WTC11 (cell line): ENCODE measurements at regions not wholly inside any gene's neighbourhood (a gene's known extent, or its start where the extent isn't known, plus 50 kb on each side); places are given as distances from the start of the nearest gene placed in this dataset.

Source experiments
- ATAC-seq: fragments of 200-7000 bp; cut with Tn5 transposase; 2 replicates; pipeline ENCODE4 v1.10.0; 2021; ENCODE audit warnings: mild to moderate bottlenecking, moderate library complexity
- CTCF ChIA-PET: fragments of 300-600 bp; sonication (Branson Sonifier 250); formaldehyde crosslinking; loops from one replicate; lab custom pipeline; 2021; ENCODE audit warnings: antibody characterized with exemption; lab: Charles Lee
- POLR2A ChIA-PET: fragments of 350-600 bp; sonication (Branson Sonifier 250); formaldehyde crosslinking; loops from one replicate; lab custom pipeline; 2021; ENCODE audit warnings: antibody characterized with exemption; lab: Charles Lee
- DNase-seq: peaks from one replicate; pipeline ENCODE4 v3.0.0; 2021; ENCODE audit warnings: low spot score
- H3K27ac Mint-ChIP-seq: 2 replicates; pipeline ENCODE4 v1.8.0; 2021; ENCODE audit warnings: mixed read lengths
- H3K27me3 Mint-ChIP-seq: 2 replicates; pipeline ENCODE4 v1.8.0; 2021; ENCODE audit warnings: low read depth, mild to moderate bottlenecking, moderate library complexity, mixed read lengths
- H3K36me3 Mint-ChIP-seq: 2 replicates; pipeline ENCODE4 v1.8.0; 2021; ENCODE audit warnings: mixed read lengths
- H3K4me1 Mint-ChIP-seq: 2 replicates; pipeline ENCODE4 v1.8.0; 2022; ENCODE audit warnings: mixed read lengths
- H3K4me3 Mint-ChIP-seq: 2 replicates; pipeline ENCODE4 v1.8.0; 2021; ENCODE audit warnings: mild to moderate bottlenecking, moderate library complexity, mixed read lengths
- H3K9me3 Mint-ChIP-seq: 2 replicates; pipeline ENCODE4 v1.8.0; 2021; ENCODE audit warnings: mixed read lengths
- FOXJ3 ChIP-seq: sonication (generic); formaldehyde crosslinking; IDR thresholded peaks from 2 replicates; pipeline ENCODE4 v1.9.0; 2021; ENCODE audit warnings: missing genetic modification reagents, mild to moderate bottlenecking, borderline replicate concordance
- GTF2I ChIP-seq: fragments of 250-450 bp; sonication (Bioruptor Pico); conservative IDR thresholded peaks from 2 replicates; pipeline ENCODE4 v1.4.0; 2021; ENCODE audit warnings: mild to moderate bottlenecking
- IRF2 ChIP-seq: sonication (generic); formaldehyde crosslinking; IDR thresholded peaks from 2 replicates; pipeline ENCODE4 v1.8.0; 2022; ENCODE audit warnings: low read depth, missing genetic modification reagents, borderline replicate concordance
- NFATC4 ChIP-seq: fragments of 250-450 bp; sonication (Bioruptor Pico); IDR thresholded peaks from 2 replicates; pipeline ENCODE4 v1.9.0; 2021; ENCODE audit warnings: mild to moderate bottlenecking
- SMAD3 ChIP-seq: sonication (generic); formaldehyde crosslinking; IDR thresholded peaks from 2 replicates; pipeline ENCODE4 v1.8.0; 2022; ENCODE audit warnings: missing genetic modification reagents, mild to moderate bottlenecking, borderline replicate concordance
- SOX15 ChIP-seq: fragments of 250-450 bp; sonication (Bioruptor Pico); IDR thresholded peaks from 2 replicates; pipeline ENCODE4 v1.9.0; 2021; ENCODE audit warnings: mild to moderate bottlenecking
- TEAD1 ChIP-seq: sonication (generic); formaldehyde crosslinking; IDR thresholded peaks from 2 replicates; pipeline ENCODE4 v1.8.0; 2022; ENCODE audit warnings: mild to moderate bottlenecking, missing genetic modification reagents
- ZNF138 ChIP-seq: sonication (generic); formaldehyde crosslinking; conservative IDR thresholded peaks from 2 replicates; pipeline ENCODE4 v1.8.1; 2022; ENCODE audit warnings: mild to moderate bottlenecking, moderate library complexity, missing genetic modification reagents
- TF ChIP-seq, protein P1 (sequence below): sonication (generic); formaldehyde crosslinking; IDR thresholded peaks from 2 replicates; pipeline ENCODE4 v1.8.0; 2022; ENCODE audit warnings: missing genetic modification reagents
- TF ChIP-seq, protein P2 (sequence below): sonication (generic); formaldehyde crosslinking; IDR thresholded peaks from 2 replicates; pipeline ENCODE4 v1.8.1; 2022; ENCODE audit warnings: low read depth, missing genetic modification reagents, borderline replicate concordance
- TF ChIP-seq, protein P3 (sequence below): sonication (generic); formaldehyde crosslinking; IDR thresholded peaks from 2 replicates; pipeline ENCODE4 v1.8.0; 2022; ENCODE audit warnings: mild to moderate bottlenecking, missing genetic modification reagents
- TF ChIP-seq, protein P4 (sequence below): sonication (generic); formaldehyde crosslinking; IDR thresholded peaks from 2 replicates; pipeline ENCODE4 v1.8.0; 2022; ENCODE audit warnings: mild to moderate bottlenecking, missing genetic modification reagents
- TF ChIP-seq, protein P5 (sequence below): fragments of 250-450 bp; sonication (Bioruptor Pico); IDR thresholded peaks from 2 replicates; pipeline ENCODE4 v1.8.0; 2021; ENCODE audit warnings: mild to moderate bottlenecking

DNA sequence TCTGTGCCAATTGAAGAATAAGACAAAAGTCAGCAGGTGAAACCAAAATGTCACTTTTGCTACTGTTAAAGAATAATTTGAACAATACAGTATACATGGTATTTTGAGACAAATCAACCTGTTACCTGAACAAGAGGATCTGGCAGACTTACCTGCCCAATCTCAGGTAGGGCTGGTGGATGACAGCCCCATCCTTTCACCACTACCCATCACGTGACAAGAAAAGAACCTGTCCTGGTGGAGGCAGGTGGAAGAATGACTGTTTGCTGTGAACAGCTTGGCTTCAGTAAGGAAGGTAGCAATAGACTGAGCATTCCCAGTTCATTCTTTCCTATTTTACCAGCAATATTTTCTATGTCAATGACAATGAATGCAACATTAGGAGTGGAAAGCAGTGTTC, 349.6 kb downstream of the GPATCH2 start (continued):
- TF ChIP-seq IRF2 (CRISPR knock-in tag) (no peak), NFATC4 (CRISPR knock-in tag) (no peak), GTF2I (no peak), SOX15 (CRISPR knock-in tag) (no peak), TEAD1 (CRISPR knock-in tag) (no peak)
- TF ChIP-seq, protein P1, sequence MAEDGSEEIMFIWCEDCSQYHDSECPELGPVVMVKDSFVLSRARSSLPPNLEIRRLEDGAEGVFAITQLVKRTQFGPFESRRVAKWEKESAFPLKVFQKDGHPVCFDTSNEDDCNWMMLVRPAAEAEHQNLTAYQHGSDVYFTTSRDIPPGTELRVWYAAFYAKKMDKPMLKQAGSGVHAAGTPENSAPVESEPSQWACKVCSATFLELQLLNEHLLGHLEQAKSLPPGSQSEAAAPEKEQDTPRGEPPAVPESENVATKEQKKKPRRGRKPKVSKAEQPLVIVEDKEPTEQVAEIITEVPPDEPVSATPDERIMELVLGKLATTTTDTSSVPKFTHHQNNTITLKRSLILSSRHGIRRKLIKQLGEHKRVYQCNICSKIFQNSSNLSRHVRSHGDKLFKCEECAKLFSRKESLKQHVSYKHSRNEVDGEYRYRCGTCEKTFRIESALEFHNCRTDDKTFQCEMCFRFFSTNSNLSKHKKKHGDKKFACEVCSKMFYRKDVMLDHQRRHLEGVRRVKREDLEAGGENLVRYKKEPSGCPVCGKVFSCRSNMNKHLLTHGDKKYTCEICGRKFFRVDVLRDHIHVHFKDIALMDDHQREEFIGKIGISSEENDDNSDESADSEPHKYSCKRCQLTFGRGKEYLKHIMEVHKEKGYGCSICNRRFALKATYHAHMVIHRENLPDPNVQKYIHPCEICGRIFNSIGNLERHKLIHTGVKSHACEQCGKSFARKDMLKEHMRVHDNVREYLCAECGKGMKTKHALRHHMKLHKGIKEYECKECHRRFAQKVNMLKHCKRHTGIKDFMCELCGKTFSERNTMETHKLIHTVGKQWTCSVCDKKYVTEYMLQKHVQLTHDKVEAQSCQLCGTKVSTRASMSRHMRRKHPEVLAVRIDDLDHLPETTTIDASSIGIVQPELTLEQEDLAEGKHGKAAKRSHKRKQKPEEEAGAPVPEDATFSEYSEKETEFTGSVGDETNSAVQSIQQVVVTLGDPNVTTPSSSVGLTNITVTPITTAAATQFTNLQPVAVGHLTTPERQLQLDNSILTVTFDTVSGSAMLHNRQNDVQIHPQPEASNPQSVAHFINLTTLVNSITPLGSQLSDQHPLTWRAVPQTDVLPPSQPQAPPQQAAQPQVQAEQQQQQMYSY (CRISPR knock-in tag): no peak

DNA sequence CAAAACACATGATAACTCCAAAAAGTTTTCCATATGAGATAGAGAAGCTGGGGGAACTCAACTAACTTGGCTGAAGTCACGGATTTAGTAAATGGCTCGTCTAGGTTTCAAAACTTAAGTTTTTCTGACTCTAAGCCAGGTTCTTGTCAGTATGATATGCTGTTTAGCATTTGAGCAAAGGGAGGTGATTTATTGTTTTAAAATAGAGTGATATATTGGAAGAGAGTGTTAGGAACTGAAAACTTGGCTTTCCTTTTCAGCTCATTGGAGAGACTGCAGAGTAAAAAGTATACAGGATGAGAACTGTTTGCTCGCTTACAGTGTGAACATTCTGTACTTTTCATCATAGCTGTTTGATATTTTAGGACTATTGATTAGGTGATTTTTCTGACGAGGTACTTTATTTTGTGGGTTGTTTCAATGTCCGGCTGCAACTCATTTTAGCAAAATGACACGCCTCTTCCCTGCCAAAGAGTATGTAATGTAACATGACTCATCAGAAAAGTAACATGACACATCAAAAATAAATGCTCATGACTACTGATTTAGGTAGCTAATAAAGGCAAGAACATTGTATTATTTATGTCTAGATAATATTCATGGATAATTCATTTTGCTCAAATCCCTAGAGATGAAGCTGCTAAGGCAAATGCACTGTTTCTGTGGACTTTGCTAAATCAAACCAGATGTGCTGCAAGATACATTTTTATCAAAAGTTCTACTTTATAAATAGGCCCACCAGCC, 355.1 kb downstream of the GPATCH2 start:
- ChIA-PET CTCF (interaction anchor here (0.8 kb wide), 1 partner anchor 36 kb away, joined by 3 read pairs; no protein-coding TSS in a partner anchor), POLR2A (no interaction called here)
- H3K9me3 Mint-ChIP-seq: no peaks in the 10 kb centered on the region
- no peaks in the 10 kb centered on the region for H3K4me1 Mint-ChIP-seq
- DNase-seq (no peak), ATAC-seq (no peak)
- TF ChIP-seq ZNF138 (no peak), SMAD3 (CRISPR knock-in tag) (no peak), FOXJ3 (no peak)
- TF ChIP-seq, protein P2, sequence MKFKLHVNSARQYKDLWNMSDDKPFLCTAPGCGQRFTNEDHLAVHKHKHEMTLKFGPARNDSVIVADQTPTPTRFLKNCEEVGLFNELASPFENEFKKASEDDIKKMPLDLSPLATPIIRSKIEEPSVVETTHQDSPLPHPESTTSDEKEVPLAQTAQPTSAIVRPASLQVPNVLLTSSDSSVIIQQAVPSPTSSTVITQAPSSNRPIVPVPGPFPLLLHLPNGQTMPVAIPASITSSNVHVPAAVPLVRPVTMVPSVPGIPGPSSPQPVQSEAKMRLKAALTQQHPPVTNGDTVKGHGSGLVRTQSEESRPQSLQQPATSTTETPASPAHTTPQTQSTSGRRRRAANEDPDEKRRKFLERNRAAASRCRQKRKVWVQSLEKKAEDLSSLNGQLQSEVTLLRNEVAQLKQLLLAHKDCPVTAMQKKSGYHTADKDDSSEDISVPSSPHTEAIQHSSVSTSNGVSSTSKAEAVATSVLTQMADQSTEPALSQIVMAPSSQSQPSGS (CRISPR knock-in tag): no peak
- TF ChIP-seq, protein P3, sequence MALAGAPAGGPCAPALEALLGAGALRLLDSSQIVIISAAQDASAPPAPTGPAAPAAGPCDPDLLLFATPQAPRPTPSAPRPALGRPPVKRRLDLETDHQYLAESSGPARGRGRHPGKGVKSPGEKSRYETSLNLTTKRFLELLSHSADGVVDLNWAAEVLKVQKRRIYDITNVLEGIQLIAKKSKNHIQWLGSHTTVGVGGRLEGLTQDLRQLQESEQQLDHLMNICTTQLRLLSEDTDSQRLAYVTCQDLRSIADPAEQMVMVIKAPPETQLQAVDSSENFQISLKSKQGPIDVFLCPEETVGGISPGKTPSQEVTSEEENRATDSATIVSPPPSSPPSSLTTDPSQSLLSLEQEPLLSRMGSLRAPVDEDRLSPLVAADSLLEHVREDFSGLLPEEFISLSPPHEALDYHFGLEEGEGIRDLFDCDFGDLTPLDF (CRISPR knock-in tag): no peak
- TF ChIP-seq, protein P4, sequence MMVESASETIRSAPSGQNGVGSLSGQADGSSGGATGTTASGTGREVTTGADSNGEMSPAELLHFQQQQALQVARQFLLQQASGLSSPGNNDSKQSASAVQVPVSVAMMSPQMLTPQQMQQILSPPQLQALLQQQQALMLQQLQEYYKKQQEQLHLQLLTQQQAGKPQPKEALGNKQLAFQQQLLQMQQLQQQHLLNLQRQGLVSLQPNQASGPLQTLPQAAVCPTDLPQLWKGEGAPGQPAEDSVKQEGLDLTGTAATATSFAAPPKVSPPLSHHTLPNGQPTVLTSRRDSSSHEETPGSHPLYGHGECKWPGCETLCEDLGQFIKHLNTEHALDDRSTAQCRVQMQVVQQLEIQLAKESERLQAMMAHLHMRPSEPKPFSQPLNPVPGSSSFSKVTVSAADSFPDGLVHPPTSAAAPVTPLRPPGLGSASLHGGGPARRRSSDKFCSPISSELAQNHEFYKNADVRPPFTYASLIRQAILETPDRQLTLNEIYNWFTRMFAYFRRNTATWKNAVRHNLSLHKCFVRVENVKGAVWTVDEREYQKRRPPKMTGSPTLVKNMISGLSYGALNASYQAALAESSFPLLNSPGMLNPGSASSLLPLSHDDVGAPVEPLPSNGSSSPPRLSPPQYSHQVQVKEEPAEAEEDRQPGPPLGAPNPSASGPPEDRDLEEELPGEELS (CRISPR knock-in tag): no peak
- H3K4me3 Mint-ChIP-seq: no peak overlapping the region
- no peak overlapping the region for H3K27ac Mint-ChIP-seq
- no peaks in the 10 kb centered on the region for H3K27me3 Mint-ChIP-seq
- no peaks in the 10 kb centered on the region for H3K36me3 Mint-ChIP-seq

DNA sequence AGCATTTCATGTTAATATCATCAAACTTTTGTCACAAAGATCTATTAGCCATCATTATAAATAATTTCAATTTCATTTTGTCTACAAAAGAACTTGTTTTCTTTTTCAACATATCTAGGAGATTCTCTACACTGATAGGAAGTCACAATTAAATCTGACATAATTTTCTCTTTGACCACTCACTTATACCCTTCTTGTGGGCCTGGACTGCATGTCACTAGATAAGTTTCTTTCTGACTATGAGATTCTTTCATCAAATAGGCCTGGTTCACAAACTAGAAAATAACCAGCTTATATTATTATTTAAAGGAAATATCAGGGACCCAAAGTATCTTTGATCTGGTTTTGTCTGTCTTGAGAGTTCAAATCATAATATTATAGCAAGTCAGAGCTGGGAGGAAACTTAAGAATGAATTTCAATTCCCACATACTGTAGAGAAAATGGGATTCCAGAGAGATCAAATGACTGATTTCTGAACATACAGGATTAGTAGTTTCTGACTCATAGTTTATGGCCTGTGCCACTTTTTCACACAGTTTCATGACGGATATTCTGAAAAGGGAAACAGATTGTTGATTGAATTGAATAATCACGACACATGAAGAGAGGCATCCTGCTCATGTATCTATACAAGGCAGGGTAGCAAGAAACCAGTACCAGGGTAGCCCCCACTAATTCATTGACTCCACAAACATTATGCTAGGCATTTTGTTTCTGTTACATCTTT, 355.8 kb downstream of the GPATCH2 start:
- Mint-ChIP-seq H3K27me3 (no peaks in the 10 kb centered on the region), H3K4me3 (no peak overlapping the region), H3K36me3 (no peaks in the 10 kb centered on the region), H3K9me3 (no peaks in the 10 kb centered on the region), H3K4me1 (no peaks in the 10 kb centered on the region), H3K27ac (no peak overlapping the region)
- TF ChIP-seq, protein P5, sequence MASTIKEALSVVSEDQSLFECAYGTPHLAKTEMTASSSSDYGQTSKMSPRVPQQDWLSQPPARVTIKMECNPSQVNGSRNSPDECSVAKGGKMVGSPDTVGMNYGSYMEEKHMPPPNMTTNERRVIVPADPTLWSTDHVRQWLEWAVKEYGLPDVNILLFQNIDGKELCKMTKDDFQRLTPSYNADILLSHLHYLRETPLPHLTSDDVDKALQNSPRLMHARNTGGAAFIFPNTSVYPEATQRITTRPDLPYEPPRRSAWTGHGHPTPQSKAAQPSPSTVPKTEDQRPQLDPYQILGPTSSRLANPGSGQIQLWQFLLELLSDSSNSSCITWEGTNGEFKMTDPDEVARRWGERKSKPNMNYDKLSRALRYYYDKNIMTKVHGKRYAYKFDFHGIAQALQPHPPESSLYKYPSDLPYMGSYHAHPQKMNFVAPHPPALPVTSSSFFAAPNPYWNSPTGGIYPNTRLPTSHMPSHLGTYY: no peak
- ATAC-seq (no peak), DNase-seq (no peak)
- ChIA-PET POLR2A (no interaction called here), CTCF (interaction anchor here (0.8 kb wide), 1 partner anchor 37 kb away, joined by 3 read pairs; no protein-coding TSS in a partner anchor)
